GM12873 (cell line): ENCODE measurements at regions not wholly inside any gene's neighbourhood (a gene's known extent, or its start where the extent isn't known, plus 50 kb on each side); places are given as distances from the start of the nearest gene placed in this dataset.

ENCODE experiments used
- CTCF ChIP-seq: IDR thresholded peaks from 2 replicates; pipeline ENCODE4 v1.5.1; 2012; ENCODE audit warnings: low read depth, mild to moderate bottlenecking, moderate library complexity, low read length, control low read depth; ENCODE audit not compliant: insufficient read depth; ENCODE audit errors: missing control alignments

DNA sequence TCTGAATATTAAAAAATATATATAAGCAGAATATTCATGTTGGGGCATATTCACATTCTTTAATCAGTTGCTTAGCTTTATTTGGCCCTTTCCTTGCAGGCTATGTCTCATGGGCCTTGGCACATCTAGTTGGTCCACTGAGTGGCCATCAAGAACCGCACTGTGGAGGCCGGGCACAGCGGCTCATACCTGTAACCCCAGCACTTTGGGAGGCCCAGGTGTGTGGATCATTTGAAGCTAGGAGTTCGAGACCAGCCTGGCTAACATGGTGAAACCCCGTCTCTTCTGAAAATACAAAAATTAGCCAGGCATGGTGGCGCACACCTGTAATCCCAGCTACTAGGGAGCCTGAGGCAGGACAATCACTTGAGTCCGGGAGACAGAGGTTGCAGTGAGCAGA lies 127.6 kb upstream of the TANK start:
- no peak for TF ChIP-seq CTCF

DNA sequence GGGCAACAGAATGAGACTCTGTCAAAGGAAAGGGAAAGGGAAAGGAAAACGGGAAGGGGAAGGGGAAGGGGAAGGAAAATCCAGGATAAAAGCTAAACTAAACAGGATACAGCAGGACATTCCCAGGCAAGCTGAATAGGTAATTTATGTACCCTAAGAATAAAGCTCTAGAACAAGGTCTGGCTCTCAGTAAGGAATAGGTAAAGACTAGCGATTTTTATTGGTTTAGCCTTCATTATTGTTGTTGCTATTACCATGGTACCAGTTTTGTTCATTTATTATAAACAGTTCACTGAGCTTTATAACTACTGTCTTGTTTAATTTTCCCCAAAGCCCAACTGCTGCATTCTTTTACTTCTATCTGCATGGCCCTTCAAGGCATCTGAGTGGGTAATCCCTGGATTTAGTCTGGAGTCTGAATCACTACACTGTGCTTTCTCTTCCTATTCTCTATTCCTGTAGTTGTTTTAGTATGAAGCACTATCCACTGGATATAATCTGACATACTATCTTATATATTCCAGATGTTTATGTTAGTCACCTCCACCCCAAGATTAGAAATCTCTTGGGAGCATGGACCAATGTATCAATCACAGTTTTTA lies 127.1 kb upstream of the TANK start:
- TF ChIP-seq CTCF: no peak

GRCh38 chr2:161036926-161037325 lies 123.3 kb upstream of the TANK start:
- no peak for TF ChIP-seq CTCF

GRCh38 chr2:161039071-161039470 lies 121.2 kb upstream of the TANK start:
- TF ChIP-seq CTCF: no peak

DNA sequence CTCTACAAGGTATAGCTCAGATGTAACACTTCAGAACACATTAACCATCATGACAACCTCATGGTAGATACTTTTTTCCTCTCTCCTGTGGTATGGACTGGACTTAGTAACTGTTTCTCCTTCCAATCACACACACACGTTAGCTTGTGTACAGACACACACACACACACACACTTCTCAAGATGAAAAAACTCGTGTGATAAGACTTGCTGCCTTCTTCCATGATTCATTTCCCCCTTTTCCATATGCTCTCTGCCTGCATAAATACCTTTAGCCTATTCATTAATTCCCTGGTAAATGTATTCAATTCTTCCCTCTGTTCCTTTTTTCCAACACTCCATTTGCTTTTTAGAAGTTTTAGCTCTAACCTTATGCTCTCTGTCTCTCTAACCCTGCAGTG lies 118.9 kb upstream of the TANK start:
- no peak for TF ChIP-seq CTCF

GRCh38 chr2:161042990-161043625 lies 117.1 kb upstream of the TANK start:
- no peak for TF ChIP-seq CTCF

GRCh38 chr2:161044095-161044865 lies 115.9 kb upstream of the TANK start:
- TF ChIP-seq CTCF: no peak
